ENCODE measurements at regions not wholly inside any gene's neighbourhood (a gene's known extent, or its start where the extent isn't known, plus 50 kb on each side); places are given as distances from the start of the nearest gene placed in this dataset.

GRCh38 chr2:2889141-2889540 is 488.5 kb downstream of the EIPR1 start:
- Histone ChIP-seq H4K20me1 (ENCODE audit: insufficient read depth, low read length) (no peaks in the 10 kb centered on the region), H3K9me3 (ENCODE audit: low read depth, low read length) (no peaks in the 10 kb centered on the region), H3K4me2 (ENCODE audit: insufficient read depth, low read length) (no peak overlapping the region), H3K4me3 (ENCODE audit: insufficient read depth, low read length) (no peak overlapping the region), H3K4me1 (ENCODE audit: insufficient read depth, low read length) (no peaks in the 10 kb centered on the region), H2AFZ (ENCODE audit: low read length) (no peak overlapping the region), H3K36me3 (ENCODE audit: insufficient read depth, low read length) (no peaks in the 10 kb centered on the region), H3K27ac (ENCODE audit: low read depth, low read length) (no peak overlapping the region), H3K27me3 (ENCODE audit: insufficient read depth, low read length) (no peaks in the 10 kb centered on the region), H3K79me2 (ENCODE audit: insufficient read depth, low read length) (no peaks in the 10 kb centered on the region)
- TF ChIP-seq, protein P1, sequence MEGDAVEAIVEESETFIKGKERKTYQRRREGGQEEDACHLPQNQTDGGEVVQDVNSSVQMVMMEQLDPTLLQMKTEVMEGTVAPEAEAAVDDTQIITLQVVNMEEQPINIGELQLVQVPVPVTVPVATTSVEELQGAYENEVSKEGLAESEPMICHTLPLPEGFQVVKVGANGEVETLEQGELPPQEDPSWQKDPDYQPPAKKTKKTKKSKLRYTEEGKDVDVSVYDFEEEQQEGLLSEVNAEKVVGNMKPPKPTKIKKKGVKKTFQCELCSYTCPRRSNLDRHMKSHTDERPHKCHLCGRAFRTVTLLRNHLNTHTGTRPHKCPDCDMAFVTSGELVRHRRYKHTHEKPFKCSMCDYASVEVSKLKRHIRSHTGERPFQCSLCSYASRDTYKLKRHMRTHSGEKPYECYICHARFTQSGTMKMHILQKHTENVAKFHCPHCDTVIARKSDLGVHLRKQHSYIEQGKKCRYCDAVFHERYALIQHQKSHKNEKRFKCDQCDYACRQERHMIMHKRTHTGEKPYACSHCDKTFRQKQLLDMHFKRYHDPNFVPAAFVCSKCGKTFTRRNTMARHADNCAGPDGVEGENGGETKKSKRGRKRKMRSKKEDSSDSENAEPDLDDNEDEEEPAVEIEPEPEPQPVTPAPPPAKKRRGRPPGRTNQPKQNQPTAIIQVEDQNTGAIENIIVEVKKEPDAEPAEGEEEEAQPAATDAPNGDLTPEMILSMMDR (IDR thresholded peaks at IDR 0.05; ENCODE audit: extremely low read depth, low read depth, low read length), result no peak
- no peak for DNase-seq (ENCODE audit: insufficient read length, low spot score, missing footprints)

DNA sequence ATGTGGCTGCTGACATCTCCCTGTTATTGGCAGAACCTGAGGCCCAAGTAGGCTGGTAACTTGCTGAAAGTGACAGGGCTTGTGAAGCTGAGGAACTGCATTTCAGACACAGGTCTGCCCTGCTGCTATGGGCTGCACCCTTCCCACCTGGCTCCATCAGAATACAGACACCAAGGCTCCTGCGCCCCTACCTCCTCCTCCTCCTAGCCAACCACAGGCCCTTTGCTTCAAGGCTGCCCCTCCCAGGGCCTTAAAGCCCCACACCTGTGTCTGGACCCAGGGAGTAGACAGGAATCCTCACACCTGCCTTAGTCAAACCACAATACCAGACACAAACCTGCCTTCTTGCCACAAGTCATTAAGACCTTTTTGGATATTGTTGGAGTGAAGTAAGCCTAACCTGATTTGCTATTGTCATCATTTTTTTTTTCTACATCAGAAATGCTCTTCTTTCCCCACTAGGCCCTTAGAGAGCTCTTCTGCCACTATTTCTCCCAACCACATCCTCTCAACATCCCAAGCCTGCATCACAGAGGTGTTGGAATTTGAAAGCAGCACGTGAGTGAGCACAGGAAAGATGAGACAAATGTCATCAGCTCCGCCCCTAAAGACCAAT is 489.7 kb downstream of the EIPR1 start:
- H3K9me3 ChIP-seq (ENCODE audit: low read depth, low read length), result peaks cover 2% of the 10 kb centered on the region

DNA sequence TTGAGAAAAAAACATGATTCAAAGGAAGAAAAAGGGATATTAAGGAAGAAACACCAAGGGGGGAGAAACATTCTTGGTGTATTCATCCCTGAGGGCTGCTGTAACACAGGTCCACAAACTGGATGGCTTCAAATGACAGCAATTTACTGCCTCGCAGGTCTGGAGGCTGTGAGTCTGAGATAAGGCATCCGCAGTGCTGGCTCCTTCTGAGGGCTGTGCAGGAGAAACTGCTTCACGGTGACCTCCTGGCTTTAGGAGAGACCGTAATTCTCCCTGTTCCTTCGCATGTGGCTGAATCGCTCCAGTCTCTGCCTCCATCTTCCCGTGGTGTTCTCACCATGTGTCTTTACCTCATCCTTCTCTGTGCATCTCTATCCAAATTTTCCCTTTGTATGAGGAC is 490.7 kb downstream of the EIPR1 start:
- Histone ChIP-seq H3K4me1 (ENCODE audit: insufficient read depth, low read length) (no peaks in the 10 kb centered on the region), H3K9me3 (ENCODE audit: low read depth, low read length) (peaks cover 4% of the 10 kb centered on the region), H3K36me3 (ENCODE audit: insufficient read depth, low read length) (no peaks in the 10 kb centered on the region), H2AFZ (ENCODE audit: low read length) (no peak overlapping the region), H3K79me2 (ENCODE audit: insufficient read depth, low read length) (no peaks in the 10 kb centered on the region), H4K20me1 (ENCODE audit: insufficient read depth, low read length) (no peaks in the 10 kb centered on the region), H3K27ac (ENCODE audit: low read depth, low read length) (no peak overlapping the region), H3K4me3 (ENCODE audit: insufficient read depth, low read length) (no peak overlapping the region), H3K4me2 (ENCODE audit: insufficient read depth, low read length) (no peak overlapping the region), H3K27me3 (ENCODE audit: insufficient read depth, low read length) (no peaks in the 10 kb centered on the region)
- TF ChIP-seq, protein P1 (IDR thresholded peaks at IDR 0.05; ENCODE audit: extremely low read depth, low read depth, low read length), result no peak
- no peak for DNase-seq (ENCODE audit: insufficient read length, low spot score, missing footprints)

More for the DNA sequence above, 489.7 kb downstream of the EIPR1 start:
- Histone ChIP-seq H2AFZ (ENCODE audit: low read length) (no peak overlapping the region), H3K27me3 (ENCODE audit: insufficient read depth, low read length) (no peaks in the 10 kb centered on the region), H3K4me1 (ENCODE audit: insufficient read depth, low read length) (no peaks in the 10 kb centered on the region), H3K36me3 (ENCODE audit: insufficient read depth, low read length) (no peaks in the 10 kb centered on the region), H3K79me2 (ENCODE audit: insufficient read depth, low read length) (no peaks in the 10 kb centered on the region), H3K27ac (ENCODE audit: low read depth, low read length) (no peak overlapping the region), H3K4me3 (ENCODE audit: insufficient read depth, low read length) (no peak overlapping the region), H4K20me1 (ENCODE audit: insufficient read depth, low read length) (no peaks in the 10 kb centered on the region), H3K4me2 (ENCODE audit: insufficient read depth, low read length) (no peak overlapping the region)
- no peak for DNase-seq (ENCODE audit: insufficient read length, low spot score, missing footprints)
- TF ChIP-seq, protein P1 (IDR thresholded peaks at IDR 0.05; ENCODE audit: extremely low read depth, low read depth, low read length), result no peak

DNA sequence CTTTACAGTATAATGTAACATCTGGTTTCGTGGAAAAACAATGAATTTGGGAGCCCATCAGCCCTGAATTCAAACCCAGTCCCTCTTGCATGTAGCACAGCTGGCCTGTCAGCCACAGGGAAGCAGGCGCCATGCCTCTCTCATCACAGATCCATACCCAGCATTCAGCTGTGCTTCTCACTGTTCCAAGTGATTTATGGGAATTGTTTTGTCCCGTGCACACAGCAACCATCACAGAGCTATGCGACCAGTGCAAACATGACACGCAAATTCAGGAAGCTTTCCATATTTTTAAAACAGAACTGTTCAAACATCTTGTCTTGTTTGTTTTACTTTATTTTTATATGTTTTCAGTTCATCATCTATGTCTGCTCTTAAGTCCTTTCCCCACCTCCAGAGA is 496.1 kb downstream of the EIPR1 start:
- Histone ChIP-seq H3K27me3 (ENCODE audit: insufficient read depth, low read length) (no peaks in the 10 kb centered on the region), H3K36me3 (ENCODE audit: insufficient read depth, low read length) (no peaks in the 10 kb centered on the region), H3K4me3 (ENCODE audit: insufficient read depth, low read length) (no peak overlapping the region), H3K4me2 (ENCODE audit: insufficient read depth, low read length) (no peak overlapping the region), H4K20me1 (ENCODE audit: insufficient read depth, low read length) (no peaks in the 10 kb centered on the region), H3K79me2 (ENCODE audit: insufficient read depth, low read length) (no peaks in the 10 kb centered on the region), H3K27ac (ENCODE audit: low read depth, low read length) (no peak overlapping the region), H2AFZ (ENCODE audit: low read length) (no peak overlapping the region), H3K9me3 (ENCODE audit: low read depth, low read length) (peaks cover 4% of the 10 kb centered on the region), H3K4me1 (ENCODE audit: insufficient read depth, low read length) (no peaks in the 10 kb centered on the region)
- TF ChIP-seq, protein P1 (IDR thresholded peaks at IDR 0.05; ENCODE audit: extremely low read depth, low read depth, low read length), result no peak
- DNase-seq (ENCODE audit: insufficient read length, low spot score, missing footprints), result no peak

Data from osteoblast (primary cell).